GM23248 (cell line): ENCODE measurements at regions not wholly inside any gene's neighbourhood (a gene's known extent, or its start where the extent isn't known, plus 50 kb on each side); places are given as distances from the start of the nearest gene placed in this dataset.

Experiments used
- EZH2 ChIP-seq: fragments of 200-600 bp; sonication (generic); IDR thresholded peaks from 2 replicates; pipeline ENCODE4 v1.6.1; 2018; ENCODE audit warnings: antibody characterized with exemption, mild to moderate bottlenecking; ENCODE audit not compliant: insufficient read depth, poor library complexity, severe bottlenecking
- EZH2phosphoT487 ChIP-seq: fragments of 200-600 bp; sonication (generic); IDR thresholded peaks from 2 replicates; pipeline ENCODE4 v1.6.1; 2018; ENCODE audit warnings: antibody characterized with exemption, moderate library complexity, mild to moderate bottlenecking, low read depth; ENCODE audit not compliant: insufficient read depth

DNA sequence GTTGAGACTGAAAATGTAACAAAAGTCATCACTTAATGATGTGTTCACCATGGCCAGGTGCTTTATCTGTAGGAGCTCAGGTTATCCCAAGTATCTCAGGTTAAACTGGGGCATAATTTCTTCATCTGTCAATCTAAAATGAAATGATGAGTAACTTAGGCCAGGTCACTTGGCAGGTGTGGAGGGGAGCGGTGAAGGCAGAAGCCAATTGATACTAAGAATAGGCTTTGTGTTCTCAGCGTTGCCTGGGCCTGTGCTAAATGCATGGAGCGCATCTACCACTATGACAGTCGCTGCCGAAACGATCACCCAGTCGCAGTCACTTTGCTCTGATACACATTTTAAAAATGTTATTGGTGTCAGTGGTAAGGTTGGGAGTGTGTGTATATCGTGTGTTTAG lies 91.6 kb downstream of the FGF9 start:
- no peak for TF ChIP-seq EZH2phosphoT487
- TF ChIP-seq EZH2: no peak
